ENCODE measurements at regions not wholly inside any gene's neighbourhood (a gene's known extent, or its start where the extent isn't known, plus 50 kb on each side); places are given as distances from the start of the nearest gene placed in this dataset.

GRCh38 chr6:87922196-87922946 is 125.3 kb upstream of the SPACA1 start:
- no peak overlapping the region for H3K4me2 ChIP-seq (ENCODE audit: low read depth, low read length)
- no peaks in the 10 kb centered on the region for H3K79me2 ChIP-seq (ENCODE audit: insufficient read depth, low read length)
- H3K36me3 ChIP-seq (replicated peaks in 1 of 2; ENCODE audit: control insufficient read depth in 1 of 2, insufficient read depth in 2 of 2, low read length in 2 of 2) = no peaks in the 10 kb centered on the region
- no peak for TF ChIP-seq JDP2 (CRISPR knock-in tag; IDR thresholded peaks at IDR 0.05; ENCODE audit: borderline replicate concordance)
- TF ChIP-seq THAP11 (CRISPR knock-in tag; IDR thresholded peaks at IDR 0.05) = no peak
- no peak for TF ChIP-seq ZNF251 (CRISPR knock-in tag; IDR thresholded peaks at IDR 0.05)
- TF ChIP-seq, protein P1, sequence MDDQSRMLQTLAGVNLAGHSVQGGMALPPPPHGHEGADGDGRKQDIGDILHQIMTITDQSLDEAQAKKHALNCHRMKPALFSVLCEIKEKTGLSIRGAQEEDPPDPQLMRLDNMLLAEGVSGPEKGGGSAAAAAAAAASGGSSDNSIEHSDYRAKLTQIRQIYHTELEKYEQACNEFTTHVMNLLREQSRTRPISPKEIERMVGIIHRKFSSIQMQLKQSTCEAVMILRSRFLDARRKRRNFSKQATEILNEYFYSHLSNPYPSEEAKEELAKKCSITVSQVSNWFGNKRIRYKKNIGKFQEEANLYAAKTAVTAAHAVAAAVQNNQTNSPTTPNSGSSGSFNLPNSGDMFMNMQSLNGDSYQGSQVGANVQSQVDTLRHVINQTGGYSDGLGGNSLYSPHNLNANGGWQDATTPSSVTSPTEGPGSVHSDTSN (CRISPR knock-in tag; IDR thresholded peaks at IDR 0.05; ENCODE audit: borderline replicate concordance) = no peak
- no peak overlapping the region for H2AFZ ChIP-seq (ENCODE audit: low read length)
- no TSS peak for BruUV-seq (replicated peaks)
- H4K20me1 ChIP-seq (ENCODE audit: insufficient read depth, low read length) = no peaks in the 10 kb centered on the region
- H3K4me3 ChIP-seq (replicated peaks in 1 of 3; ENCODE audit: insufficient read depth in 1 of 3, low read depth in 2 of 3, low read length in 3 of 3) = no peak overlapping the region
- in situ Hi-C loops (cut with HindIII; ENCODE audit: extremely low pct_ligation_motif_present, low pct_unique_long_range_greater_than_20kb) (no loop called here), intact Hi-C loops (cut with micrococcal nuclease; ENCODE audit: unreplicated experiment) (no loop called here)
- ATAC-seq = no peak
- ChIA-PET POLR2A (no interaction called here), CTCF (ENCODE audit: low intra/inter-chr PET ratio, low total read pairs) (no interaction called here)
- no peaks in the 10 kb centered on the region for H3K4me1 ChIP-seq (ENCODE audit: insufficient read depth, low read length)
- H3K27ac ChIP-seq (ENCODE audit: extremely low read length, insufficient read depth, low read length) = no peak overlapping the region
- 69% methylated on average over 2 of the region's 2 CpGs for WGBS (ENCODE audit: low lambda C conversion rate)
- no peaks in the 10 kb centered on the region for H3K9me3 ChIP-seq (ENCODE audit: low read length)
- no peak overlapping the region for H3K9ac ChIP-seq (ENCODE audit: insufficient read depth, low read depth, low read length)
- no peak for FAIRE-seq
- no peaks in the 10 kb centered on the region for H3K27me3 ChIP-seq (ENCODE audit: control insufficient read depth in 1 of 2, insufficient read depth in 2 of 2, low read length in 2 of 2)
- no peak for DNase-seq (ENCODE audit: low spot score)

- POLR2A ChIA-PET = no interaction called here
- no peak for DNase-seq (ENCODE audit: low spot score)
- in situ Hi-C loops (cut with HindIII; ENCODE audit: extremely low pct_ligation_motif_present, low pct_unique_long_range_greater_than_20kb) (no loop called here), intact Hi-C loops (cut with micrococcal nuclease; ENCODE audit: unreplicated experiment) (no loop called here)
- 100% methylated on average over 1 of the region's 1 CpG for WGBS (ENCODE audit: low lambda C conversion rate)
- CTCF ChIA-PET (ENCODE audit: low intra/inter-chr PET ratio, low total read pairs) = no interaction called here
- no peak for TF ChIP-seq GABPA (IDR thresholded peaks at IDR 0.05; ENCODE audit: low read depth, low read length)
- no peak for TF ChIP-seq GABPA (CRISPR knock-in tag; IDR thresholded peaks at IDR 0.05; ENCODE audit: low read depth)
- no peak for TF ChIP-seq MTERF4 (CRISPR knock-in tag; IDR thresholded peaks at IDR 0.05)
- no peak for TF ChIP-seq ARID5B (CRISPR knock-in tag; IDR thresholded peaks at IDR 0.05)
- no peak for TF ChIP-seq KMT2B (CRISPR knock-in tag; IDR thresholded peaks at IDR 0.05)
- no peak for TF ChIP-seq SOX5 (CRISPR knock-in tag; IDR thresholded peaks at IDR 0.05; ENCODE audit: borderline replicate concordance)
- no peak for TF ChIP-seq GZF1 (CRISPR knock-in tag; IDR thresholded peaks at IDR 0.05)
- TF ChIP-seq IKZF4 (CRISPR knock-in tag; IDR thresholded peaks at IDR 0.05; ENCODE audit: borderline replicate concordance, low read depth, not compliant biosample characterization) = no peak
- no peak for ATAC-seq
- FAIRE-seq = no peak
- Histone ChIP-seq H3K27ac (ENCODE audit: extremely low read length, insufficient read depth, low read length) (no peak overlapping the region), H3K9ac (ENCODE audit: insufficient read depth, low read depth, low read length) (no peak overlapping the region), H3K9me3 (ENCODE audit: low read length) (no peaks in the 10 kb centered on the region), H3K4me1 (ENCODE audit: insufficient read depth, low read length) (no peaks in the 10 kb centered on the region), H3K79me2 (ENCODE audit: insufficient read depth, low read length) (no peaks in the 10 kb centered on the region), H2AFZ (ENCODE audit: low read length) (no peak overlapping the region), H3K4me2 (ENCODE audit: low read depth, low read length) (no peak overlapping the region), H4K20me1 (ENCODE audit: insufficient read depth, low read length) (no peaks in the 10 kb centered on the region), H3K4me3 (replicated peaks in 1 of 3; ENCODE audit: insufficient read depth in 1 of 3, low read depth in 2 of 3, low read length in 3 of 3) (no peak overlapping the region), H3K36me3 (replicated peaks in 1 of 2; ENCODE audit: control insufficient read depth in 1 of 2, insufficient read depth in 2 of 2, low read length in 2 of 2) (no peaks in the 10 kb centered on the region), H3K27me3 (ENCODE audit: control insufficient read depth in 1 of 2, insufficient read depth in 2 of 2, low read length in 2 of 2) (no peaks in the 10 kb centered on the region)
- BruUV-seq (replicated peaks) = no TSS peak
These were observed 126.6 kb upstream of the SPACA1 start for GRCh38 chr6:87921034-87921433.
